ENCODE measurements at regions not wholly inside any gene's neighbourhood (a gene's known extent, or its start where the extent isn't known, plus 50 kb on each side); places are given as distances from the start of the nearest gene placed in this dataset.

GRCh38 chr1:187074445-187075048, 245.8 kb downstream of the PLA2G4A start:
- Histone ChIP-seq H3K36me3 (ENCODE audit: insufficient read depth, low read length) (no peaks in the 10 kb centered on the region), H3K4me3 (ENCODE audit: low read length) (no peak overlapping the region), H3K27me3 (ENCODE audit: control insufficient read depth in 1 of 2, insufficient read depth in 2 of 2, low read length in 2 of 2) (no peaks in the 10 kb centered on the region), H3K9me3 (ENCODE audit: control insufficient read depth in 1 of 2, insufficient read depth in 1 of 2, low read length in 2 of 2) (peaks cover 0 to 7% of the 10 kb centered on the region in 2 experiments), H3K27ac (ENCODE audit: low read depth in 1 of 2, low read length in 2 of 2) (no peak overlapping the region), H3K4me1 (ENCODE audit: insufficient read depth, low read length) (no peaks in the 10 kb centered on the region)
- Mint-ChIP-seq H3K27ac (no peak overlapping the region), H3K4me3 (no peak overlapping the region), H3K36me3 (ENCODE audit: low read depth) (no peaks in the 10 kb centered on the region), H3K4me1 (ENCODE audit: low read depth) (no peaks in the 10 kb centered on the region), H3K9me3 (peaks cover 2% of the 10 kb centered on the region), H3K27me3 (no peaks in the 10 kb centered on the region)
- CTCF ChIA-PET, result no interaction called here
- ATAC-seq (ENCODE audit: poor library complexity) (no peak), DNase-seq (no peak)
- intact Hi-C loops (cut with DNase I, micrococcal nuclease), result no loop called here
- TF ChIP-seq CTCF (IDR thresholded peaks at IDR 0.05), result no peak
- POLR2A ChIA-PET, result no interaction called here

GRCh38 chr1:187076922-187077321, 248.2 kb downstream of the PLA2G4A start:
- Mint-ChIP-seq H3K4me3 (no peak overlapping the region), H3K36me3 (ENCODE audit: low read depth) (no peaks in the 10 kb centered on the region), H3K9me3 (peaks cover under 1% of the 10 kb centered on the region), H3K27me3 (no peaks in the 10 kb centered on the region), H3K4me1 (ENCODE audit: low read depth) (no peaks in the 10 kb centered on the region), H3K27ac (no peak overlapping the region)
- ATAC-seq (ENCODE audit: poor library complexity), result no peak
- Histone ChIP-seq H3K27me3 (ENCODE audit: control insufficient read depth in 1 of 2, insufficient read depth in 2 of 2, low read length in 2 of 2) (no peaks in the 10 kb centered on the region), H3K36me3 (ENCODE audit: insufficient read depth, low read length) (no peaks in the 10 kb centered on the region), H3K4me1 (ENCODE audit: insufficient read depth, low read length) (no peaks in the 10 kb centered on the region), H3K9me3 (ENCODE audit: control insufficient read depth in 1 of 2, insufficient read depth in 1 of 2, low read length in 2 of 2) (peaks cover 0 to 7% of the 10 kb centered on the region in 2 experiments), H3K27ac (ENCODE audit: low read depth in 1 of 2, low read length in 2 of 2) (no peak overlapping the region), H3K4me3 (ENCODE audit: low read length) (no peak overlapping the region)
- no peak for TF ChIP-seq CTCF (IDR thresholded peaks at IDR 0.05)
- intact Hi-C loops (cut with DNase I, micrococcal nuclease), result no loop called here
- POLR2A ChIA-PET, result no interaction called here
- CTCF ChIA-PET, result no interaction called here
- no peak for DNase-seq

GRCh38 chr1:187078321-187078720, 249.6 kb downstream of the PLA2G4A start:
- no peak for DNase-seq
- no peak for ATAC-seq (ENCODE audit: poor library complexity)
- Mint-ChIP-seq H3K4me3 (no peak overlapping the region), H3K9me3 (no peaks in the 10 kb centered on the region), H3K27me3 (no peaks in the 10 kb centered on the region), H3K36me3 (ENCODE audit: low read depth) (no peaks in the 10 kb centered on the region), H3K27ac (no peak overlapping the region), H3K4me1 (ENCODE audit: low read depth) (peaks cover 5% of the 10 kb centered on the region)
- no peak for TF ChIP-seq CTCF (IDR thresholded peaks at IDR 0.05)
- Histone ChIP-seq H3K4me3 (ENCODE audit: low read length) (no peak overlapping the region), H3K4me1 (ENCODE audit: insufficient read depth, low read length) (no peaks in the 10 kb centered on the region), H3K9me3 (ENCODE audit: control insufficient read depth in 1 of 2, insufficient read depth in 1 of 2, low read length in 2 of 2) (peaks cover 0 to 7% of the 10 kb centered on the region in 2 experiments), H3K27ac (ENCODE audit: low read depth in 1 of 2, low read length in 2 of 2) (no peak overlapping the region), H3K27me3 (ENCODE audit: control insufficient read depth in 1 of 2, insufficient read depth in 2 of 2, low read length in 2 of 2) (no peaks in the 10 kb centered on the region), H3K36me3 (ENCODE audit: insufficient read depth, low read length) (no peaks in the 10 kb centered on the region)
- intact Hi-C loops (cut with DNase I, micrococcal nuclease), result no loop called here
- ChIA-PET CTCF (no interaction called here), POLR2A (no interaction called here)
